ENCODE measurements at regions not wholly inside any gene's neighbourhood (a gene's known extent, or its start where the extent isn't known, plus 50 kb on each side); places are given as distances from the start of the nearest gene placed in this dataset.
"Not testable (repeated sequence)": the region's sequence is repeated elsewhere in the genome, so short reads cannot be mapped to it uniquely, and the experiment has no call there.

DNA sequence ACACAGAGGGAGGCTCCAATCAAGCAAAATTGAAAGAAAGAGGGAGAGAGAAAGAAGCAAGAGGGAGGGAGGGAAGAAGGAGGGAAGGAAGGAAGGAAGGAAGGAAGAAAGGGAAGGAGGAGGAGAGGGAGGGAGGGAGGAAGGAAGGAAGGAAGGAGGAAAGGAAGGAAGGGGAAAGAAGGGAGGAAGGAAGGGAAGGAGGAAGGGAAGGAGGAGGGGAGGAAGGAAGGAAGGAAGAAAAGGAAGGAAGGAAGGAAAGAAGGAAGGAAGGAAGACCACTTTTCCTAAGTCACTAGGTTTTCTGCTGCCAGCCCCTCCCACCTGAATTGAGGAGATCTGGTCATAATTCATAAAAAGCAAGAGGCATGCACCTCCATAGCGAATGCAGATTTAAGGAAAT, 287.0 kb downstream of the SP3 start:
- no peak for DNase-seq

DNA sequence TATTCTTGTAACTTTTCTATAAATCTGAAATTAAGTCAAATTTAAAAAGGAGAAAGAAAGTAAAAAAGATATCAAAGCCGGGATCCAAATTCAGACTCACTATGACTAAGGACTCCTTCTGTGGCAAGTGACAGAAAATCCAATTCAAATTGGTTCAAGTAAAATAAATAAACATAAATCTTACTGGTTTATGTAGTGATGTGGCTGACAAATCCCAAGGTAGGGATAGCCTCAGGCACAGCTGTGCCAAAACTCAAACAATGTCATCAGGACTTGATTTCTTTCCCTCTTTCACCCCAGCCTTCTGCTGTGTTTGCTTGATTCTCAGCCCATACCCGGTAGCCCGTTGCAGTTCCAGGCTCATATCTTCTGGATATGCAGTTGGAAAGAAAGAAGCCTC, 284.6 kb downstream of the SP3 start:
- no peak for DNase-seq

DNA sequence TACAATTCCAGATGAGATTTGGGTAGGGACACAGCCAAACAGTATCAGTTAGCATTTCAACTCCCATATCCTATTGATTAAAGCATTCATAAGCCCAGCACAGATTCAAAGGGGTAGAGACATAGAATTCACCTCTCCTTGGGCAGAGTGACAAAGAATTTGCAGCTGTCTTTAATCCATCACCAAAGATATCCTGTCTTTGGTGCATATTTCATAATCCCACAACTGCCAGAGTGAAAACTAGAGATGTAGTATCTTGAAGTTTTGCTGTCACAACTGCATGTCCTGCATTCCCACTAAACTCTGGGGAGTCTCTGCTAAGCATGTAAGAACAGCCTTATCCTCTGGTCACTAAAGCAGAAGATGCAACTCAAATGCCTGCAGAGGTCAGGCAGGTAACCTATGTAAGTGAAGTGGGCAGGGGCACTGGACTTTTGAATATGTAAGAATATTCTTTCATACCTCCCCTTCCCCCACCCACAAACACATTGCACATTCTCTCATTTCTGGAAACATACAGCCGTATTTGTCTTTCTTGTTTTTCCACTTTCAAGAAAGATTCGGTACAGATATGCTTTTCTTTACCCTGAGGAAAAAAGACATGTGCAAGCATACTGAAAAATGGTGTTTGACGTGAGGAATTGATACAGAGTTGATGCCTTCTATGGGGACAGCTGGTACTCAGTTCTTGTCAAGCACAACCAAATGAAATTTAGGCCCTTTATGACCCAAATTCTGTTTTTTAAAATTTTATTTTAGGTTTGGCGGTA, 283.1 kb downstream of the SP3 start:
- no peak for DNase-seq

DNA sequence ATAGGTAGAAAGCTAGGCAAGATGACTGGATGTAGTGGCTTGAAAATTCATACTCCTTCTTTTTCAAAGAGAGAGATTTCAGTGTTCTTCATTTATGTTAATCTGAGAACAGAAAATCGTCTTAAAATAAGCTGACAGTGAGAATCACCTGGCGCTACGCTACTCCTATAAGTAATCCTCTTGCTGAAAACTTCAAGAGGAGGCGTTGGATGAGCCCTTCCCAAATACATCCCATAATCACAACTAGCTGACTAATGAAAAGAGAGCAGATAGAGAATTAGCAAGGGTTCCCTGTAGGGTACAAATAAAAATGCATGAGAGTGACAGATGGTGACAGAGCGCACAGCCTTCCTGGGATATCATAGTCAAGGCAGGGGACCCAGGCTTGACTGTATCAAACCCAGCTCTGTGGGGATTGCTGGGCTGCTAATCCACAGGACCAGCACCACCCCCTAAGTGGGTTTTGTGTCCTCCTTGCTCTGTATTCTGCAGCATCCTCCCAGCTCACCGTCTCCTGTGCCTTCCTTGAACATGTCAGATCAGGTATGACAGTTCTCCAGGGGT, 280.2 kb downstream of the SP3 start:
- DNase-seq: no peak

DNA sequence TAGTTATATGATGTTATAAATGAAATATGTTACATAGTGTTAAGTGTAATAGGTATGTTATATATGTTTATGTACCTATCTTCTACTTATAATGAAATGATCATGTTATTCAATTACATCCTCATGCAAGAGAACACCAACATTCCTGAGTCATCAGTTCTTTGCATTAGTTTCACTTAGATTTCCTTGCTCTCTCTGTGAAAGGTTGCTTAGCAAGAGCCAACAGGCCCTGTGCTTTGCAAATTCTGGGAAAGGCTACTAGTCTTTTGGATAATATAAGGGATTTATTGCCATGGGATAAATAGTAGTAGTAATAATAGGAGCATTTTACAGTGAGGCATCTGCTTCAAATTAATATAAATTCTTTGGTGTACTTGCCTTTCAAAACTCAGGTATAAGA, 274.8 kb downstream of the SP3 start:
- DNase-seq: no peak

DNA sequence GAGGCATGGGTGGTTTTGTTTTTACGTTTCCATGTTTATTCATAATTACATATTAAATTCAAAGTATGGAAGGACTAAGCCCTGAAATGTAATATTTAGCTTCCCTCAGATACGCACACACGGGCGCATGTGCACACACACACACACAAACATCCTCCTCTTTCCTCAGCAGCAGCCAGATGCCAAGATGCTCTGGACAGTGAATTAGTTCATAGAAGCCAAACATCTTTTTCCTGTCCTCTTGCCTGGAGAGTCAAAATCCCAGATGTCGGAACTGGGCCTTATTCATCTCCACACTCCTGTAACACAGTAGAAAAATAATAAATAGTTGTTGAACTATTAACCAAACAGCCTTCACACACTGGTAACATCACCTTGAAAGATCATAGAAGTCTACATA, 273.1 kb downstream of the SP3 start:
- DNase-seq: no peak

DNA sequence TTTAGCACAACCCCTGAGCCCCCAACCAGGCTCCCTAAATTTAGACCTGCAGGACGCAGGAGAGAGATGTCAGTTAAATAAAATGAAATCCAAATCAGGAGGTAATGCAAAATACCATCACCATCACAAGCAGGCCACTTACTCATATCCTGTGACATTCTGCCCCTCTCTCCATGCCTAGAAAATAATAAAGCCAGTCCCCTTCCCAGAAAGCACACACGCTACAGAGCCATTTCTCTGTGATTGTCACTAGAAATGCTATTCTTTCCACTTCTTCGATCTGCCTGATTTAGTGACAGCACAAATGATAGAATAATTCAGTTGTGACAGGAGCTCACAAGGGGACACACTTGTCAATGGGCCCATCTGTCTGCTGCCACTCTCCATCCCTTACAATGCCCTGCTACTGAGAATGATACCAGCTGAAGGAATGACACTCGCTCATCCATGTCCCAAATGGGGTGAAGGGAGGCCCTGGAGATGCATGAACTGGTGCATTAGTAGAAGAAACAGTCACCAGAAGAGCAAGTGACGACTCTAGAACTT, 272.1 kb downstream of the SP3 start:
- no peak for DNase-seq

DNA sequence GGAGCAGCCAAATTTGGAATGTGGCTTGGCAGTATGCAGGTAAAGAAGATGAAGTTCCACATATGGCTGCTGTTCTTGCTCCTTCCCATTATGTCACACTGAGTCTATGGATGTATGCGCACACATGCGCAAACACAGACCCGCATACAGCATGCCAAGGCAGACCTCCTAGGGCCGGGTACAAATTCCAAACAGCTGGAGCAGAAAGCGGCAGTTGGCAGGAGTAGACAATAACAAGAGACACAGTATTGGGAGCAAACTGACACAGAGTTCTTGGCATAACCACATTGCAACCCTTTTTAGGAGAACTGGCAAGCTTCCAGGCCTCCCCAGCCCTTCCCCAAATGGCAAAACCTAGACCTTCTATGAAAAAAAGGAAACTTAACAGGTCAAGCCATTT, 268.9 kb downstream of the SP3 start:
- DNase-seq: no peak

DNA sequence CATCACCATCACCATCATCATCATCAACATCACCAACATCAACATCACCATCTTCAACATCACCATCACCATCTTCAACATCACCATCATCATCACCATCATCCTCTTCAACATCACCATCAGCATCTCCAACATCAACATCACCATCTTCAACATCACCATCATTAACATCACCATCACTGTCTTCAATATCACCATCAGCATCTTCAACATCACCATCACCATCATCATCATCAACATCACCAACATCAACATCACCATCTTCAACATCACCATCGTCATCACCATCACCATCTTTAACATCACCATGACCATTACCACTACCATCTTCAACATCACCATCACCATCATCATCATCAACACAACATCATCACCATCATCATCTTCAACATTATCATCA, 267.2 kb downstream of the SP3 start:
- no peak for DNase-seq

DNA sequence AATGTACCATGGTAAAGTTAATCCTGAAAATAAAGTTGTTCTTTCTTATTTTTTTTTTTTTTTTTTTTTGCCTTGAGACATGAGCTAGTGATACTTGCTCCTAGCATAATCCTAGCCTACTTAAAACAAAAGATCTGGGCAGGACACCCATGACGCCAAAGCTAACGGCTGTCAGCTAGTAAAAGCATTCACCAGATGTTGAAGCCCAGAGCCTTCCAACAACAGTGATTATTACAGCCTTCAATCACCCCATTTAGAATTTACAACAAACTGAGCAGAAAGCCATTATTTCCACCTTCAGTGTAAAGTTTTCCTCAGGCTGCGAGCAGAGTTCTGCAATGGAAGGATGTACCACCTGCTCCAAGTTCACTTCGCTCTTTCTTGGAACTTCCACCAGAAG, 259.5 kb downstream of the SP3 start:
- no peak for DNase-seq

DNA sequence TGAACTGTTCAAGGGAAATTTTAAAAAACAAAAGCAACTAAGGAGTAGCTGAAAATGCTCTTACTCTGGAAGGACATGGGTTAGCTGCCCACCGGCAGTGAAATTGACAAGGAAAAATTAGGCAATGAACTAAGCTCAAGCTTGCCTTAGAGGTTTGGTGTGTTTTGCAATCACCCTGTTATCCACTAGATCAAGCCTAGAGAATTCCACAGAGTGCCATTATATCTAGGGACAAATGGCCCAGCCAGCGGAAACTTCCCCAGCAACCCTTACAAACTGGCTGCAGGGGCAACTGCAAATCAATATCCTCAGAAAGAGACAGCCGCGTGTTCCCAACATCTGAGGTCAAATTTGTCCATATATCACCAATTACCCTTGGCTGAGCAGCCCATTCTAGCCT, 258.2 kb downstream of the SP3 start:
- DNase-seq: no peak

DNA sequence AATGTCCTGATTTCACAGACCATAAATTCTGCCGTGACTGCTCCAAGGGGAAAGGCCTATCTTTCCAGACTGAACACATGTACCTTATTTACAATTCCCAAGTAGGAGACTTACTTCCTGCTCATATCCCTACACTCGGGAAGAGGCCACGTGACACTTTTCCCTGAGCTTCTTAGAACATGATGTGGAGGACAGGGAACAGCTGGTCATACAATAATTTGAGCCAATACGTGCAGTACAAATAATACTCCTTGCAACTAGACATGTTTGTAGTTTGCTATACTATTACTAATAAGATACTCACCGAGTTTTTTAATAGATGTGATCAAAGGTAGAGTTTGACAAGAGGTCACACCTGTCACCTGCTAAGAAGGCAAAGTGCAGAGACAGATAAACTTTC, 256.4 kb downstream of the SP3 start:
- no peak for DNase-seq

DNA sequence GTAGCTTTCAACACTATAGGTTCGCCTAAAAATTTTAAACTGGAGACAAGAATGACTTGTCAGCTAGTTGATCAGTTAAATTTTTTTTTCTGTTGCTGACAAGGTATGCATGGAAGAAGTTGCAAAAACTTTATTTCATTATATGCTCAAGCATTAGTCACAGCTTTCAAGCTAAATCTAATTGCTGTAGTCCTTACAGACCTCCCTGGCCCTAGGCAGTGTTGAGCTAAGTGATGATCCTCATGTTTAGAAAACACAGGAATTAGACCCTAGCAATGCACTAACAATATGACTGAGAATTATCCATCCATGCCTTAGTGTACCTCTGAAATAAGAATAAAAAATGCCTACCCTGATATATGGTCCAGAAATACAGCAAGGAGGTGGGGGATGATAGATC, 253.4 kb downstream of the SP3 start:
- no peak for DNase-seq

DNA sequence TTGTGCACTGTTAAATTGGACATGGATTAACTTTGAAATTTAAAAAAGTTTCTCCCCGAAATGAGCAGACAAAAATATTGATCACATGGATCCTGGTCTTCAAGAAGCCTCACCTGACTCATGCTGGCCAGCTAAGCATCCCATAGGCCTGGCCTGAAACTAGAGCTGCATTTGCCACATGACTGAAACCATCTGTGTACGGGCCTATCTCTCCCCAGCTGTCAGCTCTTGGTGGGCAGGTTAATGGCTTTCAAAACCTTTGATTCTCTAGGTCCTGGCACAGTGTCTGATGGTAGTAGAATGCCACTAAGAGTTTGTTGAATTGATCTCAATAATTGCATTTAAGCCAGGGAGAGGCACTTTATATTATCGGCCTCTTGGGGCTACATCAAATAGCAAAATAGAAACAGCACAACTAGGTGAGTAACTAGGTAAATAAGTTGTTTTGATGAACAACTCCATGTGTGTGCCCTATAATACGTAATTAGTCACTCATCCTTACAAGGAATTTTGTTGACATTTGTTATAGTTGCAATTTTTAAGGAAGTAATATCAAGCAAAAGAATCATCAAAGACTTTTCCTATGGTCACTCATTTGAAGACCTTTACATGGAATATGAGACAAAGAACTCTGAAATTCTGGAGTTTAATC, 251.1 kb downstream of the SP3 start:
- no peak for DNase-seq

DNA sequence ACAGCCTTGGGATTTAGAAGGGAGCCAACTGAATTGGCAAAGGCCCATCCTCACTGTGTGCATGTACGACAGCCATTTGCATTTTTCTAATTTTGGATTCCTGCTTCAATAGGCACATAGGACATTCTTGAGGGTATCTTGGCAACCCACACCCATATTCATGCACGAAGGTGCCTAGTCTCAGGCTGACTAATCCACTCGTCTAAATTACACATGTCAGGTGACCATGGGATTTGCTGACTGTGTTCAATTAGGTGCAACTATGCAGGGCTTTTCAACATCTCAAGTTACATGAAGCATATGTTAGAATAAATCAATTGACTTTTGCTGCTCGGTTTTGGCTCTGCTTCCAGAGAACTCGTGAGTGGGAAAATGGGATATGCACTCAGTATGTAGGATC, 249.7 kb downstream of the SP3 start:
- DNase-seq: no peak

DNA sequence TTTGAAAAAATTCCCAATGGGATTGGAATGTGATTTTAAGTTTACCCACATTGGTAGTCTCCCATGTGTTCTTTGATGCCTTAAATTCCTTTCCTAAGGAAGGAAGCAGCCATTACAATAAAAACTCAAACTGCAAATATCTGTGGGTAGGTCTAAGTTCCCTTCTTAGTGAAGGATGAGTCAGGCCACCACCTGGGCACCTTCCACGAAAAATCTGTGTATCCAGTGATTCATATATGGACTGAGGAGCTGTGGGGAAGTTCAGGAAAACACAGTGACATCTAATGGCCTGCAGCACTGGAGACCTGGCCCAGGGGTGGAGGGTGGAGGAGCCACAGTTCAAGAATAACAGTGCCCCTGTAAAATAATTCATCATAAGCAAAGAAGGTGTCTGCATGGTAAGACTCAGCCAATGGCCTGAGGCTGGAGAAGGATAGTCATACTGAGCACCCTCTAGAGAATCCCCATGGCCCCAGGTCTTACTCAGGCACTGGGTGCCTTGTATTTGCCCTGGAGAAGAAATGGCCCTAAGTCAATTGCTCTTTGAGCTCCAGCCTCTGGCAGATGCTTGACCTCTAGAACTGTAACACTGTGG, 248.6 kb downstream of the SP3 start:
- no peak for DNase-seq

DNA sequence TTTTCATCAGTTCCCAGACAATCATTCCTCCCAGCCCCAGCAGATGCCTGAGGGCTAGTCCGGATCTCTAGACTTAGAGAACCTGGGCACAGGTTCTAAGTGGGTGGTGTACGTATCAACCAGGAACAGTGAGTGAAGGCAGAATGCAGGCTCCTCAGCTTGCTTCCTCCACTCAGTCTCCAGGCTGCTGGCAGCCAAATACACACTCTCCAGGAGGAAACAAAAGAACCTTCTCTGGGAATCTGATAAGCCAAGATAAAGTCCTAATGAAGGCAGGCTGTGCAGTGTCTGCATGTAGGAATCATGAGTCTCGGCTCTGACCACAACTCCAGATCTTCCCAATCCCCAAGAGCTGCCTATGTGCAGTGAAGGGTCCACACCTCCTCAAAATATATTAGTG, 245.7 kb downstream of the SP3 start:
- no peak for DNase-seq

DNA sequence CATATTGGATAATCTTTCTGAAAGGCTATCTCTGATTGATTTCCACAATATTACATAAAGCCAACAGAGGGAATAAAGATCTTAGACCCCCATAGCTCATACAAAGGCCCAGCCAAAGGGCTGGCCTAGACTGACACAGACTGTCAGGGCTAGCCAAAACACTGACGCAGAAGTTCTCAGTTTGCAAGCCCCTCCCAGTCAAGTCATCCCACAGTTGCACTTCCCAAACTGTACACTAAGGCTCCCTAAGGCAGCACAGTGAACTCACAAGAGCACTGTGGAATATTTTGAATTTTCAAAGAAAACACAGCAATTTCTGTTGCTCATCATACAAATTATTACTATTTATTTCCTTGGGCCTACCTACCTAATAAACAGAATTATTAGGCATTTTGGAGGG, 244.9 kb downstream of the SP3 start:
- DNase-seq: no peak

DNA sequence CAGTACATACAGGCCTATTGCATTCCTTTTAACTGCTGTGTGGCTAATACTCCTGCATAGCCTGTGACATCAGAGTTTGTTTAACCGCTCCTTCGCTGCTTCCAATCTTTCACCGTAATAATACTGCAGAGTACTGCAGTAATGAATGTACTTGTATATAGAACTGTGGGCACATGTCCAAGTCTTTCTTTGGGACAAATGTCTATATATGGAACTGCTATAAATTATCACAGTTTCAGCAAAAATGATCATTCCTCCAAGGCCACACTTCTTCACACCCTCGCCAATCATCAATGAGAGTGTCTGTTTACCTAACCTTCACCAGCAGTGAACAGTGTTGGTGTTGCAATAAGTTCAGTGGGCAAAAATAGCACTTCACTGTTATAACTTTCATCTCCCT, 230.4 kb downstream of the SP3 start:
- DNase-seq: no peak

DNA sequence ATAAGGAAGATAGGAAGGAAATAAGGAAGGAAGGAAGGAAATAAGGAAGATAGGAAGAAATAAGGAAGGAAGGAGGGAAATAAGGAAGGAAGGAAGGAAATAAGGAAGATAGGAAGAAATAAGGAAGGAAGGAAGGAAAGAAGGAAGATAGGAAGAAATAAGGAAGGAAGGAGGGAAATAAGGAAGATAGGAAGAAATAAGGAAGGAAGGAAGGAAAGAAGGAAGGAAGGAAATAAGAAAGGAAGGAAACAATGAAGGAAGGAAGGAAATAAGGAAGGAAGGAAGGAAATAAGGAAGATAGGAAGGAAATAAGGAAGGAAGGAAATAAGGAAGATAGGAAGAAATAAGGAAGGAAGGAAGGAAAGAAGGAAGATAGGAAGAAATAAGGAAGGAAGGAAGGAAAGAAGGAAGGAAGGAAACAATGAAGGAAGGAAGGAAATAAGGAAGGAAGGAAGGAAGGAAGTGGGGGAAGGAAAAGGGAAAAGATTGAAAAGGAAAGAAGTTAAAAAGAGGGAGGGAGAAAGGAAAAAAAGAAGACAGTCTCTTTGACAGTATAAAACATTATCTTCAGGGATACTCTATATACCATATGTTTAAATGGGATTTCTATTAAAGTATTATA, 227.1 kb downstream of the SP3 start:
- DNase-seq: not testable (repeated sequence)

DNA sequence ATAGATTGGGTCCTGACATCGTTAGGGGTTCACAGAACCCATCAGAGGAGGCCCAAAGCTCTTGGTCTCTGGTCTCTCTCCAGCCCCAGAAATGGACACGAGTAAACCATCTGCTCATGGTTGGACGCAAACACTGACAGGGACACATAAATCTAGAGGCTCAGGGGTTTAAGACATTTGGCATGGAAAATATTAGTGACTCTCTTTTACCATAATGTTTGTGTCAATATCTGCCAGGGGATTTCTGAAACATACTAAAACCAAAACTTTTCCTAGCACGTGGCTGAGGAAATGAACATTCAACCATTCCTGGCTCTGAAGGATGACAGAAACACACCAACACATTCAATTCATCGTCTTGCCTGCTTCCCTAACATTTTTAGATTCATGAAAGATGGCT, 226.2 kb downstream of the SP3 start:
- DNase-seq: no peak

DNA sequence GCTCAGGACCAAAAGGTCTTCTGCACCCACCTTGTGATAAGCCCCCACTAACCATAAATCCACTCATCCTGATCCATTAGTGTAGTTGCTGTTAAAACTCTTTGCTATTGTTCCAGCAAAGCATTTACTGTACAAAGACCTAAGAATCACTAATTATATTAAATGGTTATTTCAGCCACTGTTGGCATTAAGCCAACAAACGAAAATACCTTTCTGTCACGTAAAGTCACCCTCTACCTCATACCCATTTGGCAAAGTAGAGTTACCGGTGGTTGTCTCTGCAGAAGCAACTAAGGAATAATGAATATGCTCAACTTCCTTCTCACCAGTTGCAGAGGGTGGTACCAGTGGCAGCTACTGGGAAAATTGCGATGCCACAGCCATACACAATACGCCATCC, 224.5 kb downstream of the SP3 start:
- DNase-seq: no peak

DNA sequence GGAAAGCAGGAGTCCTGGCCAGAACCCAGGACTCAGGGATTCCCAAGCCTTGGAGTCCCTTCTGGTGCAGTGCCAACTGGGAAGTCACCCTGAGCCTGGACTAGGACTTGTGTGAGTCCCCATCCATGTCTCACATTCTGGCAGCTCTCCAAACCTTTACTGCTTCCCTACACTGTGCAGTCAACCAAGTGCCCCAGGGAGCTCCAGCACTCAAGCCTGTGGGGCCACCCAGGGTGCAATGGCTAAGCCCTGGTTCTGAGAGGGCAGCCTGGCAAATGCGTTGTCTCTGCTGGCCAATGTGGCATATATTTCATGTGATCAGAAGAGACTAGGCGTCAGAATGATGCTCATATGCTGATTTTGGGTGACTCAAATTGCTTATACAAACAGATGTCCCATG, 223.4 kb downstream of the SP3 start:
- no peak for DNase-seq

DNA sequence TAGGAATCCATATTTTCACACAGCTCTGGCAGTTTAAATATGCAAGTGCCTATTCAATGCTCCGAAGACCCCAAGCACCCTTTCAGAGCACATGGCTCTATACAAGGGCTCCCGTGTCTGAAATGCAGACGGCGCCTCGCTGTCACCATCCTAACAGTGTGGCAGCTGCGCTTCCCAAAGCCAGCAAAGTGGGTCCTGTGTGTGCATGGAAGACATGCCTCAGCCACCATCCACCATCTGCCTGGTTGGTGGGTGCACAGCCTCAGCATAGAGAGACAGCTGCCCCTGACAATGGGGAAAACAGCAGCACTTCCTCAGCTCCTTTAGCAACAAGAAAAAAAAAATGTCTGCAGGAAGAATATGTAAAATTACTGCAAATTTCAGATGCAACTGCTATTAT, 218.1 kb downstream of the SP3 start:
- no peak for DNase-seq
